ENCODE measurements at regions not wholly inside any gene's neighbourhood (a gene's known extent, or its start where the extent isn't known, plus 50 kb on each side); places are given as distances from the start of the nearest gene placed in this dataset.
A peak's percentile ranks its signal among the peaks of the same experiment; 100 is the strongest.

DNA sequence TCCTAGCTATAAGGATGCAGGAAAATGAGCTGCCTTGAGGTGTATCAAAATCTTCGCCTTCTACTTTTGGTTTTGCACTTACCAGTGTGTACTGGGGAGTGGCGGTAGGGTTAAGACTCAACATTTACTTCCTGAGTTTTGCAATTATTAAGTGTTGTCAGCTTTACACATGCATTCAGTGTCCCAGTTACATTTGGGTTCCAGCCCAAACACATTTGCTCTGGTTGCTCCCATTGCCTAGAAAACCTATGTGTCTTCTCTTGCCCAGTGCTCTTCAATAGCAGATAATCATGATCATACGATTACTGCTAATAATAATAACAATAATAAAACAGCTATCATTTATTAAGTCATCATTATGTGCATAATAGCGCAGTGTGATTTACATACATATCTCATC, 241.5 kb upstream of the PAPPA start:
- DNase-seq: no peak

DNA sequence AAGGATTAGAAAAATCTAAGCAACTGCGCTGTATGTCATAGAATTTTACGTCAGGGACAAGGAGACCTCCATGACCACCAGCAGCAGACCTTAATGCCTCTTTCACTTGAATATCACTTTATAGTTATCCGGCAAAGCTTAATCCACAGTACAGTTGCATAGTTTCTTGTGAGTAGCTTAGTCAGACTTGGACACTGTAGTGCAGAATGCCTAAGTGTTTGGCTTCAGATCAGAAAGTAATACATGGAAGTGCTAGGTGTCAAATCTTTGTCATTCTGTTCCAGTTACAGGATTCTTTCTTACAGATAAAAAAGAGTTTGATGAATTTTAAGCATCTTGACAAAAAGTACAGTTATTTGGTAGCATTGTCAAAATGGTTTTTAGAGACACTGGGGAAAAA, 239.9 kb upstream of the PAPPA start:
- DNase-seq: no peak

DNA sequence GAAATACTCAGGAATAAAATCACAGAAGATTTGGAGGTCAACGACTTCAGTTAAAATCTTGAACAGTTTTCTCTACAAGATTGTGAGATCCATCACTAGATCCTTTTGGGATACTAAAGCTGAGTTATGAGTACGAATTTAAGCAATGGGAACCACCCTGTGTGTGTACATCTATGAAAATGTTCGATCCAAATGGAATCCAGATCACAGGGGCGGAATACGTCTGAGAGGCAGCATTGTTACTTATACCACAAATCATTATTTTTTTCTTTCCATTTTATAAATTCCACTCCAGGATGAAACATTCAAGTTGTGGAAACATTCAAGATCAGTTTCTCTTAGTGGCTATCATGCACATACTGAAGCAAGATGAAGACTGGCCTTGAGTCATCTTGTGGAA, 239.3 kb upstream of the PAPPA start:
- DNase-seq: no peak

DNA sequence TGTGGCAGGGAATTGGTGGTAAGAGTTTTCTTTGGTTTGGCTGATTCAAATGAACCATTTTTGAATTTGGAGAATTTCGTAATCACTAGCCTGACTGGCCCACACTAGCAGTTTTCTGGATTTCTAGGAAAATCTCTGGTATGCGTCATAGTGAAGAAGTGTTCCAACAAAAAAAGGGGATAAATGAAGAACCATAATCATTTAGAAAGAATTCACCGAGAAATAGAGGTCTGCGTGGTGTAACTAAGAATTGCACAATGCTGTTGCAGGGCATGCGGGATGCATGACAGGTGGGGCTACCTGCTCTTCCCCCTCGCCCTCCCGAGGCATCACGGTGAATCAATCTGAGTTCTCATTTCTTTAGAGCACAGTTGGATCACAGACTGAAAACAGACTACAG, 232.3 kb upstream of the PAPPA start:
- no peak for DNase-seq

DNA sequence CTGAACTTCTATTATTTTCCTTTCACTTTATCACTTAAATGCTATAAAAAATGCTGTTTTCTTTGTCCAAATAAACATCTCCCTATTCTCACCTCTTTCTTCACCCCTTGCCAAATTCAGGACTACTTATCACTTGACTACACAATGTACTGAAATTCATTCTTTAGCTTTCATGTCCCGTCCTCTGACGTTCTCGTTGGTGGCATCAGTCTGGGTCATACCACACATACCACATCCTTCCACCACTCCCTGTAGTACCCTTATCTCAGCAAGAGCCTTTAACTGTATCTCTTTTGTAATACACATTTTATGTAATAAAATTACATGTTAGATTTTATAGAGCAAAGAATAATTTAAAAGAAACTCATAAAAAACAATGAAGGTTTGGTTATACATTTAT, 231.1 kb upstream of the PAPPA start:
- no peak for DNase-seq

DNA sequence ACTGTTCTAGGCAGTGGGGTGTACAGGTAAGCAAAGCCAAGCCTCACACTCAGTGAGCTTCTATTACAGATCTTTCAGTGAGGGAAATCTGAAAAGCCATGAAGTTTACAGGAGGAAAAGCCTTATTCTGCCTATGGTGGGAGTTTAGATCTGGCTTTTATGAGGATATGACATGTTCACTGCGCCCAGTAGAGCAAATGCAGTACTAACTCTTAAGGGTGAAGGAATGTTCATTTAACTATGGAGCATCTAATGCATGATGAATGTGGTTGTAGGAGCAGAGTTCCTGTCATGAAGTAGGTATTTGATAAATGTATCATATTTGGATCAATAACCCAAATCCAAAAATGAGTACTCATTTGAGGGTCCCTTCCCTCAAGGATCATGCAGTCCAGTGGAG, 230.2 kb upstream of the PAPPA start:
- no peak for DNase-seq

DNA sequence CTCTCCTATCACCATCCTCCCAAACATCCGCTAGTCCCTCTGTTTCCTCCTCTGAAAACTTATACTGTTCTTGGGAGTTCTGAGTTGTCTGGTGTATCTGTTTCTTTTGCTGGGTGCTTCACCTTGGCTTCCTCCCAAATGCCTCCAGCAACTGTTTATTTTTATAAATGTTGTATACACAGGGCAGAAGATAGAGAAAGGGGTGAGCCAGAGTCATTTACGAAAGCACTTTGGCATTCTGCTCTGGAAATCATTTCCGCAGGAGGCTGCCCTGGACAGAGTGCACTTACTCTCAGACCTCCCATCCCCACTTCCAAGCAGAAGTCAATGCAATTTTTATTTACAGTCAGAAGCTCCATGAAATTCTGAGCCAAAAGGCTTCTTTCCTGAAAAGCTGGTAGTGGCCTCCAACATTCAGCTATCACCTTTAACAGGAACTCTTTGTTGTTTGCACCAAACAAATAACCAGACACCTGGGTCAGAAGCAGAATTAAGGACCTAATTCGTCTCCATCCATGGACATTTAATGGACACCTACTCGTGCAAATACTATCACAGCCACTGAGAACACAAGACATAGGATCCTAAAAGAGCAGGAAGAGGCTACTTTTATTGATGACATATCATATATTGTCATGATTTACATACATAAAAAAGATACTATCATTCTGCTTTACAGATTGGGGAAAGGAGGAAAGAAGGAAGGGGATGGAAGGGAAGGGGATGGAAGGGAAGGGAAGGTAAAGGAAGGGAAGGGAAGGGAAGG, 229.5 kb upstream of the PAPPA start:
- DNase-seq: no peak

DNA sequence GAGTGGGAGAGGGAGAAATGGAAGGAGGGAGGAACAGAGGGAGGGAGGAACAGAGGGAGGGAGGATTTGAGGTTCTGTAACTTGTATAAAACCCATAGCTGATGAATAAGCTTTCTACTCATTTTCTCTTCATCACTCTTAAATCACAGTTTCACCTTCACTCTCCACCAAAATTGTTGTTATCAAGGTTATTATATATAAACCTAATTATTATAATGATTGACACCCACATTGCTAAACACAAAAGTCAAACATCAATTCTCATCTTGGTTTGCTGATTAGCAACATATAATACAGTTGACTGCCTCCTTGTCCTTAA, 229.0 kb upstream of the PAPPA start:
- no peak for DNase-seq

DNA sequence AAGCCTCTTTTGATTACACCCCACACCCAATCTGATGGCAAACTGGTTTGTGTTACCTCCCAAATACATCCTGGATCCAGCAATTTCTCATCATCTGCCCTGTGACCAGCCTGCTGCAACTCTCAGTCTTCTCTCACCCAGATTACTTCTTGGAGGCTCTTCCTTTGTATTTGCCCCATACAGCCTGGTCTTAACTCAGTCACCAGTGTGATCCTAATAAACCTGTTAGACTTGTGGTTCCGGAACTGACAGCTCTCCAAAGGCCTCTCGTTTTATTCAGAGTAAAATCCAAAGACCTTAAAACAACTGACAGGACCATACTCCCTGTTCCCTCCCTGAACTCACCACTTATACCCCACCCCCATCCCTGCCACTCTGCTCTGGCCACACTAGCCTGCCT, 228.2 kb upstream of the PAPPA start:
- DNase-seq: no peak

DNA sequence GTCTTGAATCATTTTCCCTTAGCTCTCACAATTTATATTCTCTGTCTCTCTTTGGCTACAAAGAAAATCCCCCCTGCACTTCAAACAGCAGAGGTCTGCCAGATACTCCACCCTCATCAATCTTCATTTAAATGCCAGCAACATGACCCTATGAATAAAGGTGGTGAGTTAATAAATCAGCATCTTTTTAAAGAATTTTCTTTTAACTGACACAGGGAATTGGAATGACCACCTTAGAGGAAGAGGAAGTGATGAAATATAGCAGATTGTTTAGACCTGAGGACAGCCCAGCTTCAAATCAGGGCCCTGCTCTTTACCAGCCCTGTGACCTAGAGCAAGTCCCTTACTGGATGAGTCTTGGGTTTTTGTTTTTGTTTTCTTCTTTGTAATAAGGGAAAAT, 223.1 kb upstream of the PAPPA start:
- no peak for DNase-seq

DNA sequence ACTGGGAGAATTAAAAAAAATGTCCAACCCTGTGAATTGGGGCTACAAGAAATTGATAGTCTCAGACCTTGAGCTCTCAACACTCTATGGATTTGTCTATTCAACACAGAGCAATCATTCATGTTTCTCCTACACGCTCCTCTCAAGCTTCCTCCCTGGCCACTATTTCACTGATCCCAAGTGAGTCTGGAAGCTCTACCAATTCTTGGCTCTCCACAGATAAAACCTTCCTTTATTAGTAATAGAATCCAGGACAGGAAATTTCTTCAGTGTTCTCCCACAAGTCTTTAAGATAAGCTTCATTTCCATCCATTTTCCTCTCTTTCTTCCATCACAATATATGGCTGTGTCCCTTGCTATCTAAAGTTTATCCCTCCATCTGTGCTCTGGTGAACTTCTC, 215.1 kb upstream of the PAPPA start:
- no peak for DNase-seq

DNA sequence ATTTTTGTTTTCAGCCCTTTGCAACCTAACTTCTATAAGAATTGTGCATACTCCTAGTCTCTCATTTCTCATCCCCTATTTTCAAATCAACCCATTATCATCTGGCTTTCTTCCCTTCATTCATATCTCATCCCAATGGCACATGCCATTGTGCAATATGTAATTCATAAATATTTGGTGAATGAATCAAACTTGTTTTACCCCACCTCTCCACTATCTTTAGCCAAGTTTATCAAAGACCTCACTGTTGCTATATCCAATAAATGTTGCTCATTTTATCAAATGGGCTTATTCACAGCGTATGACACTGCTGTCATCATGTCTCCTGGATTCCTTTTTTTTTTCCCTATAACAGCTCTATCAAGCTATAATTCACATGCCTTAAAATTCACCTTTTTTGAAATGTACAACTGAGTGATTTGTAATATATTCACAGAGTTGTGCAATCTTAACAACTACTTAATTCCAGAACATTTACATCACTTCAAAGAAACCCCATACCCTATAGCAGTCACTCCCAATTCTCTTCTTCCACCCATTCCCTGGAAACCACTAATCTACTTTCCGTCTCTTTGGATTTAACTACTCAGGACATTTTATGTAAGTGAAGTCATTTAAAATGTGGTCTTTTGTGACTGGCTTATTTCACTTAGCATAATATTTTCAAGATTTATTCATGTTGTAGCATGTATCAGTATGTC, 214.4 kb upstream of the PAPPA start:
- no peak for DNase-seq

DNA sequence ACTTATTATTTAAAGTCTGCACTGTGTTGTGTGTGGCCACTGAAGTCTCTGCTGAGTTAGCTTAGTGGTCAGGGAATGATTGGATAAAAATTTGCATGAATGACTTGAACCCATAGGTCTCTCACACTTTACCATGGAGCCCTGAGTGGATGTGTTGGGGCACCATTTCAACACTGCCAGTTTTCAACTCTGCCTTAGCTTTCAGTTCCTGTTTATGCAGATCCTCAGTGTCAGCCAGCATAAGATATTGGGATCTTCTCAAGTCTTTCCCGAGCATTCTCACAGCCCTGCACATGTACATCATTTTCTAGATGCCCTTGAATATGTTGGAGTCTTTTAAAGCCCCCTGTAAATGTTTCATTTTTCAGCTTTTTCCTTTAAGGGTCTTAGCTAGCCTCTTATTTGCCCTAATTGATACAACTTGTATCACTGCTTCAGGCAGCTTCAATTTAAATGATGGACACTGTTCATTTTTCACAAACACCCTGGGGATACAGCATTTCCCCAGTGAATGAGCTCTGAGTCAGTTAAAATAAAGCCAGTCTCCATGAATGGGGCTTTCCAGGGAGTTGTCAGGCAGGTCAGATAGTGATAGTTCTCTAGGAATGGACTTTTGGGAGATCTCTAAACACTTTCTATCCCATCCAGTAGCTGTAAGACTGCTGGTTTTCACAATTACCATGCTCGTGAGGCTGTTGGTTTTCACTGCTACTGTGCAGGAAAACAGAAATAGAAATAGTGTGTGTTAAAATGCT, 211.9 kb upstream of the PAPPA start:
- no peak for DNase-seq

DNA sequence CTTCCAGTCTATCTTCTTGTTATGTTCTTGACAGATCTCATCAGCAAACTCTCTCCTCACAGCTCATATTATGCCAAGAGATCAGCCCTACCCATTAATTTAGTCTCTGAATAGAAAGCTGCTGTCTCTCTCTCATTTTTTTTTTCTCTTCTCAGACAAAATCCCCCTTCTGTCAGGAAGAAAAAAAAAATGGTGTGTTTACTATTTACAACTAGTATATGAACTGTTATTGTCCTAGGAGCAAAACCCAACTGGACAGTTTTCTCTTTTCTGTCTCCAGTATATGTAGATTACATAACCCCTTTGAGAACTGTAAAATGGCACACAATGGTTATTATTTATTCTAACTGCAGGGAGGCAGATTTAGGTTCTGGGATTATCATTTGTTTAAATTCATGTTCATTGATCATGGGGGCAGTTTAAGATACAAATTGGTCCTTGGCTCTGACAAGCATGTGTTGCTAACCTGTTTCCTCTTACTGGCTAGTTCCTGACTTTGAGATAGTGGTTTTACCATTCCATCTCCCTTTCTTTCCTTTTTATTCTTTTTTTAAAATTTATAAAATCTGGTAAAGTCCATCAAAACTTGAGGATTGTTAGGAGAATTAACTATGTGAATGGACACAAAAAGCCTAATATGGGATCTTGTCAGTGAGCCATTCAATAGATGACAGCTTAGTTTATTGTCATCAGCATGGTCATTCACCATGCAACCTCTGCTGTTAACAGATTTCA, 210.0 kb upstream of the PAPPA start:
- DNase-seq: no peak

DNA sequence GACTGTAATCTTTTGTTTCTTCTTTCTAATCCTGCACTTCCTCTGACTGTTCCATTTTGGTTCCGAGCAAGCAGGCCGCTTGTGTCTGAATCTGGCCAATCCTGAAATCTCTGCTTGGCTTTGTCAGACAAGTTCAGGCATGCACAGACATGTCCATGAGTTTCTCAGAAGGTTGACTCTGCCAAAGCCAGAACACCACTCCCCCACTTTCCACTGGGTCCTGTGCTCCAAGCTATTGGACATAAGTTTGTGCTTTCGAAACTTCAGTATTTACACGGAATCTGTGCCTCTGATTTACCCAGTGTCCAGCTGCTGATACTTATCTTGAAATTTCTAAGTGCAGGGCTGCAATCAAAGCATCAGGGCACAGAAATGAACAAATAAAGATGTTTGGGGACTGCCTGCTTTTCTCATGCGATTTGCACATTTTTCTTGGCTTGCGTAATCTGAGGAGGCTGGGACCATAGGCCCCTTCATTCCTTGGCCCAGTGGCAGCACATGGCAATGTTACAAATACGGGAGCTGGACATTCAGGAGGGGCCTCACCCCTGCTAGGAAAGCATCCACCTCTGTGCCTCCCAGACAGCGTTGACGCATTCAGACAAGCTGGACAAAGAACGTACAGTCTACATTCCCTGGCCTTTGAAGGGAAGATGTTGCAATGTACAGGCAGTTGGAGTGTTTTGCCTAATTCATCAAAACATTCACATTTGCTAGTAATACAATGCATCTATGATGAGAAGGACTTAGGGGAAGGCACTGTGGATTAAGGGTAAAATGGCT, 209.2 kb upstream of the PAPPA start:
- peak; percentile 16 for DNase-seq

DNA sequence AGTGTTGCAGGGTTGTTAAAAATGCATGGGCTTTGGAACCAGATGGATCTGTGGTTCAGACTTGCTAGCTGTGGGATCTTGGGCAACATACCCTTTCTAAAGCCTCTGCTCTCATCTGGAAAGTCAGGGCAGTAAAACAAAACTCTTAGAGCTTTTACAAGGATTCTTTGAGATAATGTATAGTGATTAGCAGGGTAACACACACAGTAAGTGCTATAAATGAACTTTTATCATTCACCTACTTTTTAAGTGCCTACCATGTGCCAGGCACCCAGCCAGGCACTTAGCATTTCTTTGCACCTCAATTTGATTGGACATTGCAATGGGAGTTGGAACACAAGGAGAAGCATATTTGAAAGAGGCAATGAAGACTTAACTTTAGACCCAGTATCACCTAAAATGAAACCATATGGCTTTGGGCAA, 208.6 kb upstream of the PAPPA start:
- no peak for DNase-seq

DNA sequence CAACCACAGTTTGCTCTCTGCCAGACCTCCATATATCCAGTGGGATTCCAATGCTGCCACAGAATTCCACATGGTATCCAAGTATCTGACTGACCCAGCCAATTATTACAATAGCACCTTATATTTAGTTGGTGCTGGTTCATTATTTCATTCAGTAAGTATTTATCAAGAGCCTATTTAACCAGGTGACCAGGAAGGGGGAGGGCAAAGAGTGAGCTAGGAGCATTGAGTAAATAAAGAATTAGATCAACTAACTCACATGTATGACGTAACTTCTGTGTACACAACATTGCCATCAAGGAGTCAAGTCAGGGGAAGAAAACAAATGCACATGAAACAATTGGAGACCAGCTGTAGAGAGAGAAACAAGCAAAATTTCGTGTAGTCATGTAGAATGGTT, 207.1 kb upstream of the PAPPA start:
- peak; percentile 80 for DNase-seq

DNA sequence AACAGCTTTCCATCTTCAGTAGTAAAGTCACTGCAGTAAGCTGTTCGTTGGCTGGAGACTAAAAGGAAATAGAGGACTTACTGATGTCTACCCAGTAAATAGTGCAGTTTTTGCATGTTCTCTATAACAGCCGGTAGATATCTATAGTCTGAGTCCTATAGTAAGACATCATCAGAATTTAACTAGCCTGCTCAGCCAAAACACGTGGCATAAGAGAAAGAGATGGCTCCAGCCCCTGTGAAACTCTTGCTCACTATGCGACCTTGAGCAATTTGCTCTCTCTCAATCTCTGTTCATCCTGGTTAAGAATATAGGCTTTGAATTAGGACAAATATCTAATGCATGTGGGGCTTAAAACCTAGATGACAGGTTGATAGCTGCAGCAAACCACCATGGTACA, 201.6 kb upstream of the PAPPA start:
- no peak for DNase-seq

DNA sequence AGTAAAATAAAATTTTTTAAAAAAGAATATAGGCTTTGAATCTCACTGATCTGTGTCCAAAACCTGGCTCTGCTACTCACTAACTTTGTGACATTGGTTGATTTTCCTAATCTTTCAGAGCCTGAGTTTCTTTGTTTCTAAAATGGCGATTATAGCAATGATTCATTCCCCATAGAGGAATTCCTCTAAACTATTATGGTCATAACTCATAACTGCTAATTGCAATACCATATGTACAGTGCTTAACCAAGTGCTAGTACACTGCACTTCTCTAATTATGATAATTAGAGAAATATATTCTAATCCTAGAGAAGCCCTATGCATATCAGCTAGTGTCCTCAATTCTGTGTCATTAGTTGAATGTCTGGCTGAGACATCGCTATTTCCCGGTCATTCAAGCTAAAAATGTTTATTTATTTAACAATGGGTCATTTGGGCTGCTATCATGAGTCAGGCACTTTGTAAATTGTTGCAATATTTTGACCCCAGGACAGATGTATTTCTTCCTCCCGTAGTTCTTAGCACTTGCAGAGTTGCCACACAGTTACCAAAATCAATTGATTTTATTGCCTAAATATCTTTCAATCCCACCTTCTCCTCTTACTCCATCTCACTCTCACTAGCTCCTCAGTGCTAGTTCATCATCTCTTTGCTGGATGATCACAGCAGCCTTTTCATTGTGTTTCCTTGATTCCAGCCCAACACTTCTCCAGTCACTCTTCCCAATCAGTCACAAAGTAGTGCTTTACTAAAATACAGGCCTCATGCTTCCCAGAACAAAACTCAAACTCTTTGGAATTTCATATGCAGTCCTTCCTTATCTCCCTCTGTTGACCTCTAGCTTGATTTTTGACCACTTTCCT, 200.9 kb upstream of the PAPPA start:
- peak; percentile 40 for DNase-seq

DNA sequence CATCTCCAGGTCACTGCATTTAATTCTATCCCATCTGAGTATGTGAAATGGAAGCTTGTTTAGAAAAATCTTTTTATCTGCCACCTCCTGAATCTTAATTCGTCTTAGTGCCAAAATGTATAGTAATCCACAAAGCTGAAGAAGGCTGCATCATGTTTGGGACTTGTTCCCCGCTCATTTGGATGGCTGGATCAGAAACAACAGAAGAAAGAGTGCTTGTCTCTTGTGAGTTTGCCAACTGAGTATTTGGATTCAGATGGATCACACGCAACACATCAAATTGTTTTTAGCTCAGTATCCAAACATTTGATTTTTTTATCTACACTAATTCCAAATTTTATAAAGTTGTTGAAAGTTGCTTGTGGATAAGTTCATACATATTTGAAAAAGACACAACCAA, 197.2 kb upstream of the PAPPA start:
- no peak for DNase-seq

DNA sequence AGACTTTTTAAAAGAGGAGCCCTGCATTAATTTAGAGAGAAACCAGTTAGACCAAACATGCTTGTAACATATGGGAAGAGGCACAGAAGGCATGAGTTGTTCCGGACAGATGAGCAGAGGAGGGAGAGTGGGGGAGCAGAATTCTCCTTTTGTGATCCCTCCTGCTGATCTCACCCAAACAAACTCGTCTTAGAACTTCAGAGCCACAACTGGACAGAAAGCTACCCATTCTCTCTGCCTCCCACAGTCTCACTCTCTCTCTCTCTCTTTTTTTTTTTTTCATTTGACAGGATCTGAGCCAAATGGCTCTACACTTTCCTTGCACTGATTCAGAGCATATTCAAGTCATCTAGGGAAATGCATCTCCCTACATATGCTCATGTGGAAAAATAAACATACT, 196.0 kb upstream of the PAPPA start:
- DNase-seq: no peak
